Central memory CD8-positive, alpha-beta T cell (primary cell): ENCODE measurements at regions not wholly inside any gene's neighbourhood (a gene's known extent, or its start where the extent isn't known, plus 50 kb on each side); places are given as distances from the start of the nearest gene placed in this dataset.
"Not testable (repeated sequence)": the region's sequence is repeated elsewhere in the genome, so short reads cannot be mapped to it uniquely, and the experiment has no call there.

Experiments used
- ATAC-seq: fragments of 150-1000 bp; cut with Tn5 transposase; replicated peaks from 2 replicates; pipeline ENCODE4 v1.10.0; 2022; ENCODE audit warnings: mild to moderate bottlenecking, moderate FRiP score, moderate number of reproducible peaks; ENCODE audit not compliant: poor library complexity, severe bottlenecking; ENCODE audit errors: extremely low read depth
- DNase-seq, 2 donors: peaks; one replicate each; pipeline ENCODE4 v3.0.0; 2021; ENCODE audit warnings: low spot score in 2 of 2
- H3K27ac Mint-ChIP-seq: one replicate; pipeline ENCODE4 v1.8.0; 2022; ENCODE audit warnings: low read depth, mild to moderate bottlenecking, moderate library complexity, mixed read lengths
- H3K27me3 Mint-ChIP-seq: one replicate; pipeline ENCODE4 v1.8.0; 2022; ENCODE audit warnings: mixed read lengths
- H3K36me3 Mint-ChIP-seq: one replicate; pipeline ENCODE4 v1.8.0; 2022; ENCODE audit warnings: mild to moderate bottlenecking, moderate library complexity, mixed read lengths; ENCODE audit not compliant: insufficient read depth
- H3K4me1 Mint-ChIP-seq: one replicate; pipeline ENCODE4 v1.8.0; 2022; ENCODE audit warnings: mixed read lengths
- H3K4me3 Mint-ChIP-seq: one replicate; pipeline ENCODE4 v1.8.0; 2022; ENCODE audit warnings: mild to moderate bottlenecking, moderate library complexity, mixed read lengths
- H3K9me3 Mint-ChIP-seq: one replicate; pipeline ENCODE4 v1.8.0; 2022; ENCODE audit warnings: mixed read lengths

- no peak for DNase-seq
- ATAC-seq, result no peak
- Mint-ChIP-seq H3K27ac (no peak overlapping the region), H3K9me3 (no peaks in the 10 kb centered on the region), H3K27me3 (no peaks in the 10 kb centered on the region), H3K4me1 (no peaks in the 10 kb centered on the region), H3K36me3 (no peaks in the 10 kb centered on the region), H3K4me3 (no peak overlapping the region)
Observed at GRCh38 chr5:115432691-115433090, 111.9 kb downstream of the FEM1C start.

- H3K27me3 Mint-ChIP-seq, result no peaks in the 10 kb centered on the region
- no peak for ATAC-seq
Observed at GRCh38 chr5:115431116-115431515, 113.5 kb downstream of the FEM1C start.

GRCh38 chr5:115430374-115430773, 114.2 kb downstream of the FEM1C start:
- Mint-ChIP-seq H3K9me3 (no peaks in the 10 kb centered on the region), H3K4me1 (no peaks in the 10 kb centered on the region), H3K4me3 (no peak overlapping the region), H3K27me3 (no peaks in the 10 kb centered on the region), H3K27ac (no peak overlapping the region), H3K36me3 (no peaks in the 10 kb centered on the region)
- DNase-seq (no peak), ATAC-seq (no peak)

More at GRCh38 chr5:115431116-115431515, 113.5 kb downstream of the FEM1C start:
- Mint-ChIP-seq H3K36me3 (no peaks in the 10 kb centered on the region), H3K4me3 (no peak overlapping the region), H3K9me3 (no peaks in the 10 kb centered on the region), H3K27ac (no peak overlapping the region), H3K4me1 (no peaks in the 10 kb centered on the region)
- DNase-seq, result no peak

GRCh38 chr5:115429345-115429940, 115.1 kb downstream of the FEM1C start:
- Mint-ChIP-seq H3K36me3 (no peaks in the 10 kb centered on the region), H3K4me1 (no peaks in the 10 kb centered on the region), H3K27me3 (no peaks in the 10 kb centered on the region), H3K4me3 (no peak overlapping the region), H3K27ac (no peak overlapping the region), H3K9me3 (no peaks in the 10 kb centered on the region)
- ATAC-seq, result no peak
- DNase-seq, result no peak

GRCh38 chr5:115428676-115429075, 115.9 kb downstream of the FEM1C start:
- H3K36me3 Mint-ChIP-seq, result no peaks in the 10 kb centered on the region
- H3K4me1 Mint-ChIP-seq, result no peaks in the 10 kb centered on the region
- H3K27ac Mint-ChIP-seq, result no peak overlapping the region
- no peak overlapping the region for H3K4me3 Mint-ChIP-seq
- ATAC-seq, result no peak
- DNase-seq, result no peak
- H3K9me3 Mint-ChIP-seq, result no peaks in the 10 kb centered on the region
- H3K27me3 Mint-ChIP-seq, result no peaks in the 10 kb centered on the region

GRCh38 chr5:115428248-115428647, 116.3 kb downstream of the FEM1C start:
- Mint-ChIP-seq H3K9me3 (no peaks in the 10 kb centered on the region), H3K27me3 (no peaks in the 10 kb centered on the region), H3K36me3 (no peaks in the 10 kb centered on the region), H3K27ac (no peak overlapping the region), H3K4me1 (no peaks in the 10 kb centered on the region), H3K4me3 (no peak overlapping the region)
- ATAC-seq (no peak), DNase-seq (no peak)

- H3K9me3 Mint-ChIP-seq, result no peaks in the 10 kb centered on the region
Observed at GRCh38 chr5:115424446-115424845, 120.1 kb downstream of the FEM1C start.

GRCh38 chr5:115424030-115424429, 120.5 kb downstream of the FEM1C start:
- Mint-ChIP-seq H3K4me1 (no peaks in the 10 kb centered on the region), H3K4me3 (no peak overlapping the region), H3K27ac (no peak overlapping the region), H3K27me3 (no peaks in the 10 kb centered on the region), H3K36me3 (no peaks in the 10 kb centered on the region), H3K9me3 (no peaks in the 10 kb centered on the region)
- no peak for ATAC-seq
- no peak for DNase-seq

More at GRCh38 chr5:115424446-115424845, 120.1 kb downstream of the FEM1C start:
- H3K36me3 Mint-ChIP-seq, result no peaks in the 10 kb centered on the region
- no peak overlapping the region for H3K27ac Mint-ChIP-seq
- H3K4me1 Mint-ChIP-seq, result no peaks in the 10 kb centered on the region
- H3K27me3 Mint-ChIP-seq, result no peaks in the 10 kb centered on the region
- DNase-seq, result no peak
- ATAC-seq, result no peak
- H3K4me3 Mint-ChIP-seq, result no peak overlapping the region

GRCh38 chr5:115423541-115423940, 121.0 kb downstream of the FEM1C start:
- H3K4me1 Mint-ChIP-seq, result no peaks in the 10 kb centered on the region
- no peak overlapping the region for H3K27ac Mint-ChIP-seq
- no peaks in the 10 kb centered on the region for H3K36me3 Mint-ChIP-seq
- DNase-seq (no peak), ATAC-seq (no peak)
- H3K27me3 Mint-ChIP-seq, result no peaks in the 10 kb centered on the region
- H3K4me3 Mint-ChIP-seq, result no peak overlapping the region
- H3K9me3 Mint-ChIP-seq, result no peaks in the 10 kb centered on the region

- ATAC-seq (no peak), DNase-seq (no peak)
- no peaks in the 10 kb centered on the region for H3K36me3 Mint-ChIP-seq
- H3K9me3 Mint-ChIP-seq, result no peaks in the 10 kb centered on the region
- H3K27me3 Mint-ChIP-seq, result no peaks in the 10 kb centered on the region
- no peak overlapping the region for H3K4me3 Mint-ChIP-seq
- H3K27ac Mint-ChIP-seq, result no peak overlapping the region
- H3K4me1 Mint-ChIP-seq, result no peaks in the 10 kb centered on the region
Observed at GRCh38 chr5:115423051-115423450, 121.5 kb downstream of the FEM1C start.

- ATAC-seq, H3K4me3 Mint-ChIP-seq, H3K4me1 Mint-ChIP-seq, H3K27me3 Mint-ChIP-seq, H3K9me3 Mint-ChIP-seq, DNase-seq, H3K36me3 Mint-ChIP-seq, H3K27ac Mint-ChIP-seq: not testable (repeated sequence)
Observed at GRCh38 chr5:115420812-115421211, 123.8 kb downstream of the FEM1C start.

- Mint-ChIP-seq H3K4me1 (no peaks in the 10 kb centered on the region), H3K27ac (no peak overlapping the region), H3K27me3 (no peaks in the 10 kb centered on the region), H3K4me3 (no peak overlapping the region), H3K9me3 (no peaks in the 10 kb centered on the region), H3K36me3 (no peaks in the 10 kb centered on the region)
- ATAC-seq (no peak), DNase-seq (no peak)
Observed at GRCh38 chr5:115419846-115420585, 123.6 kb upstream of the CCDC112 start.

- Mint-ChIP-seq H3K36me3 (no peaks in the 10 kb centered on the region), H3K9me3 (no peaks in the 10 kb centered on the region)
- no peak for ATAC-seq
Observed at GRCh38 chr5:115418788-115419187, 122.3 kb upstream of the CCDC112 start.

More at GRCh38 chr5:115418788-115419187, 122.3 kb upstream of the CCDC112 start:
- no peak overlapping the region for H3K27ac Mint-ChIP-seq
- H3K4me3 Mint-ChIP-seq, result no peak overlapping the region
- no peaks in the 10 kb centered on the region for H3K27me3 Mint-ChIP-seq
- DNase-seq, result no peak
- H3K4me1 Mint-ChIP-seq, result no peaks in the 10 kb centered on the region
